SK-N-SH (cell line): ENCODE measurements at regions not wholly inside any gene's neighbourhood (a gene's known extent, or its start where the extent isn't known, plus 50 kb on each side); places are given as distances from the start of the nearest gene placed in this dataset.

Experiments
- CTCF ChIA-PET: fragments of 300-600, 350-600 bp; formaldehyde crosslinking; extraction: SDS; loops from one replicate; lab custom pipeline; 2021; lab: Yijun Ruan, JAX
- POLR2A ChIA-PET: fragments of 350-600 bp; sonication (Branson Sonifier 250); formaldehyde crosslinking; extraction: SDS; loops from one replicate; lab custom pipeline; 2020; ENCODE audit warnings: antibody characterized with exemption, inconsistent platforms; lab: Yijun Ruan, JAX
- DNase-seq: peaks from one replicate; pipeline ENCODE4 v3.0.0; 2012
- H2AFZ ChIP-seq: fragments of 200-600 bp; sonication (generic); 2 replicates; pipeline ENCODE4 v1.8.1; 2016; ENCODE audit warnings: antibody characterized with exemption, mild to moderate bottlenecking, low read depth
- H3F3A ChIP-seq: fragments of 200-600 bp; sonication (generic); replicated peaks from 2 replicates; pipeline ENCODE3; 2016; ENCODE audit warnings: antibody characterized with exemption, mild to moderate bottlenecking; ENCODE audit not compliant: insufficient read depth
- H3K27ac ChIP-seq, 2 experiments: fragments of 200-500 bp in 1 of 2; fragments of 200-600 bp in 1 of 2; sonication (Bioruptor generic) in 1 of 2; sonication (generic), shearing (Covaris generic) in 1 of 2; 2 replicates each; pipeline versions ENCODE4 v1.5.1 to v1.6.1; 2014 to 2016; ENCODE audit warnings: low read depth in 2 of 2, inconsistent platforms in 1 of 2, low read length in 1 of 2, mild to moderate bottlenecking in 1 of 2, mixed read lengths in 1 of 2
- H3K27me3 ChIP-seq: fragments of 200-600 bp; sonication (generic), shearing (Covaris generic); 2 replicates; pipeline ENCODE4 v1.6.1; 2016; ENCODE audit warnings: mixed run types; ENCODE audit not compliant: insufficient read depth
- H3K36me3 ChIP-seq, 2 experiments: fragments of 200-500 bp in 1 of 2; fragments of 200-600 bp in 1 of 2; sonication (Bioruptor generic) in 1 of 2; sonication (generic) in 1 of 2; replicated peaks in 1 of 2; 2 replicates each; pipeline versions ENCODE3 to v1.5.1; 2014 to 2016; ENCODE audit warnings: low read length in 1 of 2, mild to moderate bottlenecking in 1 of 2; ENCODE audit not compliant: insufficient read depth in 2 of 2, control insufficient read depth in 1 of 2
- H3K4me1 ChIP-seq, 2 experiments: fragments of 200-500 bp in 1 of 2; fragments of 200-600 bp in 1 of 2; sonication (Bioruptor generic) in 1 of 2; sonication (generic), shearing (Covaris generic) in 1 of 2; 2 replicates each; pipeline versions ENCODE4 v1.5.1 to v1.6.1; 2014 to 2016; ENCODE audit warnings: low read depth in 1 of 2, low read length in 1 of 2, mixed run types in 1 of 2; ENCODE audit not compliant: insufficient read depth in 2 of 2, control insufficient read depth in 1 of 2
- H3K4me2 ChIP-seq: fragments of 200-600 bp; sonication (generic), shearing (Covaris generic); 2 replicates; pipeline ENCODE4 v1.6.1; 2017; ENCODE audit warnings: mixed run types
- H3K4me3 ChIP-seq, 2 experiments: fragments of 200-500 bp in 1 of 2; fragments of 200-600 bp in 1 of 2; sonication (Bioruptor generic) in 1 of 2; sonication (generic), shearing (Covaris generic) in 1 of 2; 2 replicates each; pipeline versions ENCODE4 v1.5.1 to v1.8.1; 2014 to 2016; ENCODE audit warnings: low read depth in 2 of 2, inconsistent platforms in 1 of 2, low read length in 1 of 2, mild to moderate bottlenecking in 1 of 2, mixed read lengths in 1 of 2, moderate library complexity in 1 of 2
- H3K79me2 ChIP-seq: fragments of 200-600 bp; sonication (generic); 2 replicates; pipeline ENCODE4 v1.8.1; 2017; ENCODE audit warnings: mild to moderate bottlenecking; ENCODE audit not compliant: insufficient read depth
- H3K9ac ChIP-seq: fragments of 200-600 bp; sonication (generic); 2 replicates; pipeline ENCODE4 v1.6.1; 2017; ENCODE audit warnings: mixed run types
- H3K9me2 ChIP-seq: fragments of 200-600 bp; sonication (generic); 2 replicates; pipeline ENCODE4 v1.6.1; 2017; ENCODE audit warnings: mixed run types
- H3K9me3 ChIP-seq: fragments of 200-600 bp; sonication (generic); 2 replicates; pipeline ENCODE4 v1.6.1; 2017; ENCODE audit warnings: mixed run types, mild to moderate bottlenecking, moderate library complexity
- H4K20me1 ChIP-seq: fragments of 200-600 bp; sonication (generic); 2 replicates; pipeline ENCODE4 v1.6.1; 2017; ENCODE audit warnings: mild to moderate bottlenecking, mixed run types; ENCODE audit not compliant: insufficient read depth
- CHD2 ChIP-seq: fragments of 150-350 bp; IDR thresholded peaks from 2 replicates; pipeline ENCODE4 v1.6.1; 2018; ENCODE audit warnings: low read length; ENCODE audit not compliant: partially characterized antibody
- ELF1 ChIP-seq: IDR thresholded peaks from 2 replicates; pipeline ENCODE4 v1.4.0; 2012
- EP300 ChIP-seq, 2 experiments: IDR thresholded peaks; 2 replicates each; pipeline versions ENCODE4 v1.4.0 to v1.6.1; 2012; ENCODE audit warnings: borderline replicate concordance in 1 of 2, low read depth in 1 of 2, low read length in 1 of 2
- FOSL2 ChIP-seq: IDR thresholded peaks from 2 replicates; pipeline ENCODE4 v1.4.0; 2012; ENCODE audit warnings: low read depth, mild to moderate bottlenecking, moderate library complexity, borderline replicate concordance
- FOXM1 ChIP-seq: IDR thresholded peaks from 2 replicates; pipeline ENCODE4 v1.4.0; 2012; ENCODE audit warnings: low read depth, mild to moderate bottlenecking
- GABPA ChIP-seq: IDR thresholded peaks from 2 replicates; pipeline ENCODE4 v1.4.0; 2012; ENCODE audit warnings: low read depth, mild to moderate bottlenecking
- GATA2 ChIP-seq: sonication (generic); formaldehyde crosslinking; IDR thresholded peaks from 2 replicates; pipeline ENCODE4 v1.5.0; 2020; ENCODE audit warnings: mild to moderate bottlenecking, missing genetic modification reagents
- JUND ChIP-seq: IDR thresholded peaks from 2 replicates; pipeline ENCODE4 v1.4.0; 2012
- MEF2A ChIP-seq: IDR thresholded peaks from 2 replicates; pipeline ENCODE4 v1.4.0; 2012; ENCODE audit warnings: low read depth, borderline replicate concordance
- NFIC ChIP-seq: IDR thresholded peaks from 2 replicates; pipeline ENCODE4 v1.4.0; 2012; ENCODE audit warnings: borderline replicate concordance
- RCOR1 ChIP-seq: fragments of 150-350 bp; IDR thresholded peaks from 2 replicates; pipeline ENCODE4 v1.6.1; 2017; ENCODE audit warnings: antibody characterized with exemption, low read length
- RFX5 ChIP-seq: IDR thresholded peaks from 2 replicates; pipeline ENCODE4 v1.6.1; 2012; ENCODE audit warnings: mild to moderate bottlenecking, improper control_type of control experiment, low read length
- SMC3 ChIP-seq: IDR thresholded peaks from 2 replicates; pipeline ENCODE4 v1.6.1; 2012; ENCODE audit warnings: low read depth, low read length, improper control_type of control experiment
- WGBS: methylation state at CpG from one replicate; pipeline ENCODE4 v1.1.6; 2017; ENCODE audit warnings: low lambda C conversion rate; 5-methylcytosine and 5-hydroxymethylcytosine counted together
- TF ChIP-seq, protein P1 (sequence below): IDR thresholded peaks from 2 replicates; pipeline ENCODE4 v1.4.0; 2012; ENCODE audit warnings: low read depth, borderline replicate concordance
- TF ChIP-seq, protein P2 (sequence below): IDR thresholded peaks from 2 replicates; pipeline ENCODE4 v1.4.0; 2012; ENCODE audit warnings: low read depth, borderline replicate concordance
- TF ChIP-seq, protein P3 (sequence below): fragments of 200-600 bp; sonication (generic); IDR thresholded peaks from 2 replicates; pipeline ENCODE4 v1.6.1; 2017; ENCODE audit warnings: antibody characterized with exemption, mild to moderate bottlenecking, moderate library complexity
- TF ChIP-seq, protein P4 (sequence below): IDR thresholded peaks from 2 replicates; pipeline ENCODE4 v1.4.0; 2012; ENCODE audit warnings: low read depth
- TF ChIP-seq, protein P5 (sequence below): fragments of 150-350 bp; IDR thresholded peaks from 2 replicates; pipeline ENCODE4 v1.6.1; 2016; ENCODE audit warnings: mild to moderate bottlenecking, low read depth, low read length

DNA sequence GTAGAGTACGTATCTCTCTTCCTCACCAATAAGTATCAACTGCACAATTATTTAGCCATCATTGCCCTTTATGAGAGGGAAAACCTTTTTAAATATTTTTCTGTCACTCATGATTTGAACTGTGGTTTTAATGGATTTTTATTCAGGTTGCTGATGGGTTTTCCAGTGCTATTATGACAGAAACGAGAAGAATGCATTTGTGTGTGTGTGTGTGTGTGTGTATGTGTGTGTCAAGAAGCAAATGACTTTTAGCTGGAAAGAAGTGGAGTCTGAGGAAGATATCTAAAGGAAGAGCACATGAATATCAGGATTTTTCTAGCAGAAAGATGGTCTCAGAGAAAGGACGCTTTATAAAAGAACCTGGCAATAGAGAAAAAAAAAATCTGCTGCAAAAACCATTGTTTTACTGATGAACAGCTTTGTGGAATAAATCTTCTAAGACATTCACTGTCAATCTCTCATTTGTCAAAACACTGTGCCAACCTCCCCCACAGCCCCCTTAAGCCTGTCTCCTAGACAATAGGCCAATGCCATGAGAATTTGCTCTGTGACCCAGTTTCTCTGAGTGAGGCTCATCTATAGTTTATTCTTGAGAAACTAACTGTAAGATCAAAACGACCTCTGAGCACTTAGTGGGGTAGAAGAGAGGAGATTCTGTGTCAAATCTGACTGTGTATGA lies 417.7 kb downstream of the FLRT2 start:
- H3K9me3 ChIP-seq: no peaks in the 10 kb centered on the region
- no peaks in the 10 kb centered on the region for H3K79me2 ChIP-seq
- no peaks in the 10 kb centered on the region for H3F3A ChIP-seq
- H3K4me3 ChIP-seq: no peak overlapping the region
- no peaks in the 10 kb centered on the region for H3K4me1 ChIP-seq
- WGBS: 25% methylated on average over 4 of the region's 4 CpGs
- CTCF ChIA-PET: no interaction called here
- peaks cover 0 to 4% of the 10 kb centered on the region in 2 experiments for H3K36me3 ChIP-seq
- H3K27ac ChIP-seq: no peak overlapping the region
- H4K20me1 ChIP-seq: no peaks in the 10 kb centered on the region
- no peak overlapping the region for H3K4me2 ChIP-seq
- no peaks in the 10 kb centered on the region for H3K9me2 ChIP-seq
- no peaks in the 10 kb centered on the region for H3K27me3 ChIP-seq
- H2AFZ ChIP-seq: no peak overlapping the region
- H3K9ac ChIP-seq: no peak overlapping the region
- no peak for DNase-seq
- no peak for TF ChIP-seq SMC3
- TF ChIP-seq, protein P1, sequence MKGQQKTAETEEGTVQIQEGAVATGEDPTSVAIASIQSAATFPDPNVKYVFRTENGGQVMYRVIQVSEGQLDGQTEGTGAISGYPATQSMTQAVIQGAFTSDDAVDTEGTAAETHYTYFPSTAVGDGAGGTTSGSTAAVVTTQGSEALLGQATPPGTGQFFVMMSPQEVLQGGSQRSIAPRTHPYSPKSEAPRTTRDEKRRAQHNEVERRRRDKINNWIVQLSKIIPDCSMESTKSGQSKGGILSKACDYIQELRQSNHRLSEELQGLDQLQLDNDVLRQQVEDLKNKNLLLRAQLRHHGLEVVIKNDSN: no peak
- TF ChIP-seq EP300 (IDR thresholded peaks at IDR 0.05; ENCODE audit: borderline replicate concordance in 1 of 2, low read depth in 1 of 2, low read length in 1 of 2): no peak
- TF ChIP-seq MEF2A: no peak
- TF ChIP-seq, protein P2, sequence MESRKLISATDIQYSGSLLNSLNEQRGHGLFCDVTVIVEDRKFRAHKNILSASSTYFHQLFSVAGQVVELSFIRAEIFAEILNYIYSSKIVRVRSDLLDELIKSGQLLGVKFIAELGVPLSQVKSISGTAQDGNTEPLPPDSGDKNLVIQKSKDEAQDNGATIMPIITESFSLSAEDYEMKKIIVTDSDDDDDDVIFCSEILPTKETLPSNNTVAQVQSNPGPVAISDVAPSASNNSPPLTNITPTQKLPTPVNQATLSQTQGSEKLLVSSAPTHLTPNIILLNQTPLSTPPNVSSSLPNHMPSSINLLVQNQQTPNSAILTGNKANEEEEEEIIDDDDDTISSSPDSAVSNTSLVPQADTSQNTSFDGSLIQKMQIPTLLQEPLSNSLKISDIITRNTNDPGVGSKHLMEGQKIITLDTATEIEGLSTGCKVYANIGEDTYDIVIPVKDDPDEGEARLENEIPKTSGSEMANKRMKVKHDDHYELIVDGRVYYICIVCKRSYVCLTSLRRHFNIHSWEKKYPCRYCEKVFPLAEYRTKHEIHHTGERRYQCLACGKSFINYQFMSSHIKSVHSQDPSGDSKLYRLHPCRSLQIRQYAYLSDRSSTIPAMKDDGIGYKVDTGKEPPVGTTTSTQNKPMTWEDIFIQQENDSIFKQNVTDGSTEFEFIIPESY: no peak
- no peak for TF ChIP-seq RCOR1
- no peak for TF ChIP-seq ELF1
- no peak for TF ChIP-seq FOXM1
- TF ChIP-seq GABPA: no peak
- TF ChIP-seq, protein P3, sequence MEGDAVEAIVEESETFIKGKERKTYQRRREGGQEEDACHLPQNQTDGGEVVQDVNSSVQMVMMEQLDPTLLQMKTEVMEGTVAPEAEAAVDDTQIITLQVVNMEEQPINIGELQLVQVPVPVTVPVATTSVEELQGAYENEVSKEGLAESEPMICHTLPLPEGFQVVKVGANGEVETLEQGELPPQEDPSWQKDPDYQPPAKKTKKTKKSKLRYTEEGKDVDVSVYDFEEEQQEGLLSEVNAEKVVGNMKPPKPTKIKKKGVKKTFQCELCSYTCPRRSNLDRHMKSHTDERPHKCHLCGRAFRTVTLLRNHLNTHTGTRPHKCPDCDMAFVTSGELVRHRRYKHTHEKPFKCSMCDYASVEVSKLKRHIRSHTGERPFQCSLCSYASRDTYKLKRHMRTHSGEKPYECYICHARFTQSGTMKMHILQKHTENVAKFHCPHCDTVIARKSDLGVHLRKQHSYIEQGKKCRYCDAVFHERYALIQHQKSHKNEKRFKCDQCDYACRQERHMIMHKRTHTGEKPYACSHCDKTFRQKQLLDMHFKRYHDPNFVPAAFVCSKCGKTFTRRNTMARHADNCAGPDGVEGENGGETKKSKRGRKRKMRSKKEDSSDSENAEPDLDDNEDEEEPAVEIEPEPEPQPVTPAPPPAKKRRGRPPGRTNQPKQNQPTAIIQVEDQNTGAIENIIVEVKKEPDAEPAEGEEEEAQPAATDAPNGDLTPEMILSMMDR: no peak
- TF ChIP-seq, protein P4, sequence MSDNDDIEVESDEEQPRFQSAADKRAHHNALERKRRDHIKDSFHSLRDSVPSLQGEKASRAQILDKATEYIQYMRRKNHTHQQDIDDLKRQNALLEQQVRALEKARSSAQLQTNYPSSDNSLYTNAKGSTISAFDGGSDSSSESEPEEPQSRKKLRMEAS: no peak
- no peak for TF ChIP-seq CHD2
- no peak for TF ChIP-seq NFIC
- TF ChIP-seq, all 33 proteins: peak for 0
- POLR2A ChIA-PET: no interaction called here

DNA sequence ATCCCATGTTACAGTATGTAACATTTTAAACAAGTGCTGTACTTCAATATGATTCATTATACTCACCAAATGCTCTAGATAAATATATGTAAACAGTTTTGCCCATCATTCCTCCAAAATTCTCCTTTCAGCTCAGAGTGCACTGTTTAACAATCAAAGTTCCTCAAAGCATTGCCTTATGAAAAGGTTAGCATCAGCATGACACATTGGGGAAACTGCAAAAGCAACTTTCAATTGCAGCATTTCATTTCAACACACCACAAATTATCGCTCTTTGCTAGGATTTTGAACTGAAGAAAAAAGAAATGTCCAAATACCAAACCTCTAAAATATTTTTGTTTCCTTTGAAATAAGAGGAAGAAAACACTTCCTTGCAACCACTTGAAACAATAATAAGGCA lies 413.2 kb downstream of the FLRT2 start:
- Histone ChIP-seq H3F3A (no peaks in the 10 kb centered on the region), H3K4me3 (no peak overlapping the region), H3K27me3 (no peaks in the 10 kb centered on the region), H3K36me3 (no peaks in the 10 kb centered on the region), H2AFZ (no peak overlapping the region), H3K9ac (no peak overlapping the region), H3K79me2 (no peaks in the 10 kb centered on the region), H3K27ac (no peak overlapping the region), H4K20me1 (no peaks in the 10 kb centered on the region), H3K9me3 (no peaks in the 10 kb centered on the region), H3K4me1 (no peaks in the 10 kb centered on the region), H3K4me2 (no peak overlapping the region), H3K9me2 (no peaks in the 10 kb centered on the region)
- CTCF ChIA-PET: no interaction called here
- DNase-seq: no peak
- POLR2A ChIA-PET: no interaction called here
- 50% methylated on average over 1 of the region's 1 CpG for whole genome bisulfite sequencing
- TF ChIP-seq ELF1 (no peak), EP300 (IDR thresholded peaks at IDR 0.05; ENCODE audit: borderline replicate concordance in 1 of 2, low read depth in 1 of 2, low read length in 1 of 2) (no peak), FOSL2 (no peak), RFX5 (no peak), GABPA (no peak), JUND (no peak), GATA2 (CRISPR knock-in tag) (no peak), FOXM1 (no peak), CHD2 (no peak)
- TF ChIP-seq, protein P1: no peak
- TF ChIP-seq, protein P5, sequence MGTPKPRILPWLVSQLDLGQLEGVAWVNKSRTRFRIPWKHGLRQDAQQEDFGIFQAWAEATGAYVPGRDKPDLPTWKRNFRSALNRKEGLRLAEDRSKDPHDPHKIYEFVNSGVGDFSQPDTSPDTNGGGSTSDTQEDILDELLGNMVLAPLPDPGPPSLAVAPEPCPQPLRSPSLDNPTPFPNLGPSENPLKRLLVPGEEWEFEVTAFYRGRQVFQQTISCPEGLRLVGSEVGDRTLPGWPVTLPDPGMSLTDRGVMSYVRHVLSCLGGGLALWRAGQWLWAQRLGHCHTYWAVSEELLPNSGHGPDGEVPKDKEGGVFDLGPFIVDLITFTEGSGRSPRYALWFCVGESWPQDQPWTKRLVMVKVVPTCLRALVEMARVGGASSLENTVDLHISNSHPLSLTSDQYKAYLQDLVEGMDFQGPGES: no peak
- TF ChIP-seq, protein P4: no peak
